ENCODE measurements at regions not wholly inside any gene's neighbourhood (a gene's known extent, or its start where the extent isn't known, plus 50 kb on each side); places are given as distances from the start of the nearest gene placed in this dataset.

DNA sequence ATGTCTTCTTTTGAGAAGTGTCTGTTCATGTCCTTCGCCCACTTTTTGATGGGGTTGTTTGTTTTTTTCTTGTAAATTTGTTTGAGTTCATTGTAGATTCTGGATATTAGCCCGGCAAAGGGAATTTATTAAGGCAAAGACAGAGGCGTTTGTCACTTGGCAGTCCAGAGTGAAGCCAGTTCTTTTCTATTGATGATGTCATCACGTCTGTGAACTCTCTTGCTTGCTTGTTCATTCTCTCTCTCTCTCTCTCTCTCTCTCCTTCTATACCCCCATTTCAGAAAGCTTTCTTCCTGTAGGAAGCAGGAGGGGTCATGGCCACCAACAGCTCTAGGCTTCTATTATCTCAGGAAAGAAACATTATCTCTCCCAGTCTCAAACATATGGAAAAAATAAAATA lies 291.3 kb downstream of the OMA1 start:
- no peak for TF ChIP-seq EZH2 (IDR thresholded peaks at IDR 0.05; ENCODE audit: borderline replicate concordance, low read depth, low read length, severe bottlenecking)
- TF ChIP-seq, protein P1, sequence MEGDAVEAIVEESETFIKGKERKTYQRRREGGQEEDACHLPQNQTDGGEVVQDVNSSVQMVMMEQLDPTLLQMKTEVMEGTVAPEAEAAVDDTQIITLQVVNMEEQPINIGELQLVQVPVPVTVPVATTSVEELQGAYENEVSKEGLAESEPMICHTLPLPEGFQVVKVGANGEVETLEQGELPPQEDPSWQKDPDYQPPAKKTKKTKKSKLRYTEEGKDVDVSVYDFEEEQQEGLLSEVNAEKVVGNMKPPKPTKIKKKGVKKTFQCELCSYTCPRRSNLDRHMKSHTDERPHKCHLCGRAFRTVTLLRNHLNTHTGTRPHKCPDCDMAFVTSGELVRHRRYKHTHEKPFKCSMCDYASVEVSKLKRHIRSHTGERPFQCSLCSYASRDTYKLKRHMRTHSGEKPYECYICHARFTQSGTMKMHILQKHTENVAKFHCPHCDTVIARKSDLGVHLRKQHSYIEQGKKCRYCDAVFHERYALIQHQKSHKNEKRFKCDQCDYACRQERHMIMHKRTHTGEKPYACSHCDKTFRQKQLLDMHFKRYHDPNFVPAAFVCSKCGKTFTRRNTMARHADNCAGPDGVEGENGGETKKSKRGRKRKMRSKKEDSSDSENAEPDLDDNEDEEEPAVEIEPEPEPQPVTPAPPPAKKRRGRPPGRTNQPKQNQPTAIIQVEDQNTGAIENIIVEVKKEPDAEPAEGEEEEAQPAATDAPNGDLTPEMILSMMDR (IDR thresholded peaks at IDR 0.05; ENCODE audit: borderline replicate concordance, extremely low read depth, low read length, poor library complexity, severe bottlenecking) = no peak

Data from DND-41 (cell line).